ENCODE measurements at regions not wholly inside any gene's neighbourhood (a gene's known extent, or its start where the extent isn't known, plus 50 kb on each side); places are given as distances from the start of the nearest gene placed in this dataset.

- H3K36me3 ChIP-seq (replicated peaks in 1 of 2; ENCODE audit: control insufficient read depth in 1 of 2, insufficient read depth in 2 of 2, low read length in 2 of 2), result no peaks in the 10 kb centered on the region
- 90% methylated on average over 3 of the region's 3 CpGs for WGBS (ENCODE audit: insufficient coverage)
- Mint-ChIP-seq H3K9me3 (peaks cover 6 to 17% (median 11%) of the 10 kb centered on the region in 7 donors), H3K36me3 (no peaks in the 10 kb centered on the region), H3K4me3 (no peak overlapping the region), H3K4me1 (no peaks in the 10 kb centered on the region), H3K27ac (no peak overlapping the region), H3K27me3 (ENCODE audit: low read depth in 3 of 3) (no peaks in the 10 kb centered on the region)
- no peaks in the 10 kb centered on the region for H3K79me2 ChIP-seq (ENCODE audit: insufficient read depth, low read length)
- H3K9me3 ChIP-seq (replicated peaks in 1 of 2; ENCODE audit: control insufficient read depth in 1 of 2, insufficient read depth in 1 of 2, low read length in 2 of 2), result peaks cover 8 to 24% of the 10 kb centered on the region in 2 donors
- no peaks in the 10 kb centered on the region for H3K27me3 ChIP-seq (ENCODE audit: control insufficient read depth in 2 of 2, insufficient read depth in 2 of 2, low read length in 2 of 2)
- no peak overlapping the region for H3K27ac ChIP-seq (ENCODE audit: low read depth in 1 of 2, low read length in 2 of 2)
- no peak overlapping the region for H2AFZ ChIP-seq (ENCODE audit: insufficient read depth, low read depth, low read length, poor library complexity, severe bottlenecking)
- no peak overlapping the region for H3K4me3 ChIP-seq (replicated peaks in 1 of 3; ENCODE audit: low read depth in 2 of 3, low read length in 3 of 3)
- H4K20me1 ChIP-seq (ENCODE audit: insufficient read depth, low read length), result no peaks in the 10 kb centered on the region
- no peak overlapping the region for H3K9ac ChIP-seq (ENCODE audit: insufficient read depth, low read length, poor library complexity, severe bottlenecking)
- no peaks in the 10 kb centered on the region for H3K4me1 ChIP-seq (ENCODE audit: control insufficient read depth in 1 of 2, insufficient read depth in 2 of 2, low read length in 2 of 2)
- no peak for DNase-seq
- H3K4me2 ChIP-seq (replicated peaks; ENCODE audit: extremely low read depth, low read length, poor library complexity, severe bottlenecking), result no peak overlapping the region
- intact Hi-C loops (cut with micrococcal nuclease), result no loop called here
- TF ChIP-seq, protein P1, sequence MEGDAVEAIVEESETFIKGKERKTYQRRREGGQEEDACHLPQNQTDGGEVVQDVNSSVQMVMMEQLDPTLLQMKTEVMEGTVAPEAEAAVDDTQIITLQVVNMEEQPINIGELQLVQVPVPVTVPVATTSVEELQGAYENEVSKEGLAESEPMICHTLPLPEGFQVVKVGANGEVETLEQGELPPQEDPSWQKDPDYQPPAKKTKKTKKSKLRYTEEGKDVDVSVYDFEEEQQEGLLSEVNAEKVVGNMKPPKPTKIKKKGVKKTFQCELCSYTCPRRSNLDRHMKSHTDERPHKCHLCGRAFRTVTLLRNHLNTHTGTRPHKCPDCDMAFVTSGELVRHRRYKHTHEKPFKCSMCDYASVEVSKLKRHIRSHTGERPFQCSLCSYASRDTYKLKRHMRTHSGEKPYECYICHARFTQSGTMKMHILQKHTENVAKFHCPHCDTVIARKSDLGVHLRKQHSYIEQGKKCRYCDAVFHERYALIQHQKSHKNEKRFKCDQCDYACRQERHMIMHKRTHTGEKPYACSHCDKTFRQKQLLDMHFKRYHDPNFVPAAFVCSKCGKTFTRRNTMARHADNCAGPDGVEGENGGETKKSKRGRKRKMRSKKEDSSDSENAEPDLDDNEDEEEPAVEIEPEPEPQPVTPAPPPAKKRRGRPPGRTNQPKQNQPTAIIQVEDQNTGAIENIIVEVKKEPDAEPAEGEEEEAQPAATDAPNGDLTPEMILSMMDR (IDR thresholded peaks at IDR 0.05), result no peak
These were observed 863.3 kb downstream of the C12orf50 start for GRCh38 chr12:87165733-87166375.

GRCh38 chr12:87163122-87163521, 866.1 kb downstream of the C12orf50 start:
- Histone ChIP-seq H4K20me1 (ENCODE audit: insufficient read depth, low read length) (no peaks in the 10 kb centered on the region), H2AFZ (ENCODE audit: insufficient read depth, low read depth, low read length, poor library complexity, severe bottlenecking) (no peak overlapping the region), H3K27ac (ENCODE audit: low read depth in 1 of 2, low read length in 2 of 2) (no peak overlapping the region), H3K79me2 (ENCODE audit: insufficient read depth, low read length) (no peaks in the 10 kb centered on the region), H3K27me3 (ENCODE audit: control insufficient read depth in 2 of 2, insufficient read depth in 2 of 2, low read length in 2 of 2) (no peaks in the 10 kb centered on the region), H3K36me3 (replicated peaks in 1 of 2; ENCODE audit: control insufficient read depth in 1 of 2, insufficient read depth in 2 of 2, low read length in 2 of 2) (no peaks in the 10 kb centered on the region), H3K9me3 (replicated peaks in 1 of 2; ENCODE audit: control insufficient read depth in 1 of 2, insufficient read depth in 1 of 2, low read length in 2 of 2) (peaks cover 8 to 20% of the 10 kb centered on the region in 2 donors), H3K4me3 (replicated peaks in 1 of 3; ENCODE audit: low read depth in 2 of 3, low read length in 3 of 3) (no peak overlapping the region), H3K9ac (ENCODE audit: insufficient read depth, low read length, poor library complexity, severe bottlenecking) (no peak overlapping the region), H3K4me1 (ENCODE audit: control insufficient read depth in 1 of 2, insufficient read depth in 2 of 2, low read length in 2 of 2) (no peaks in the 10 kb centered on the region), H3K4me2 (replicated peaks; ENCODE audit: extremely low read depth, low read length, poor library complexity, severe bottlenecking) (no peak overlapping the region)
- no peak overlapping the region for H3K27ac Mint-ChIP-seq
- TF ChIP-seq, protein P1 (IDR thresholded peaks at IDR 0.05), result no peak
- intact Hi-C loops (cut with micrococcal nuclease), result no loop called here
- H3K4me3 Mint-ChIP-seq, result no peak overlapping the region
- no peaks in the 10 kb centered on the region for H3K4me1 Mint-ChIP-seq
- no CpG with 5 or more reads among the region's 1 CpG for WGBS (ENCODE audit: insufficient coverage)
- no peaks in the 10 kb centered on the region for H3K27me3 Mint-ChIP-seq (ENCODE audit: low read depth in 3 of 3)
- H3K9me3 Mint-ChIP-seq, result peaks cover 6 to 17% (median 12%) of the 10 kb centered on the region in 7 donors
- H3K36me3 Mint-ChIP-seq, result no peaks in the 10 kb centered on the region
- DNase-seq, result no peak

All from CD14-positive monocyte (primary cell).